Mammary epithelial cell (primary cell): ENCODE measurements at regions not wholly inside any gene's neighbourhood (a gene's known extent, or its start where the extent isn't known, plus 50 kb on each side); places are given as distances from the start of the nearest gene placed in this dataset.

ENCODE experiments used
- EZH2 ChIP-seq: IDR thresholded peaks from 2 replicates; pipeline ENCODE4 v1.6.1; 2012; ENCODE audit warnings: low read length, inconsistent platforms, borderline replicate concordance
- TF ChIP-seq, protein P1 (sequence below), 2 donors: IDR thresholded peaks in 1 of 2; conservative IDR thresholded peaks in 1 of 2; 2 replicates each; pipeline ENCODE4 v1.5.1; 2011 to 2012; ENCODE audit warnings: inconsistent platforms in 2 of 2, low read length in 2 of 2, mild to moderate bottlenecking in 2 of 2, control low read depth in 1 of 2, low read depth in 1 of 2; ENCODE audit not compliant: insufficient read depth in 1 of 2; ENCODE audit errors: extremely low read depth in 1 of 2

- TF ChIP-seq, protein P1, sequence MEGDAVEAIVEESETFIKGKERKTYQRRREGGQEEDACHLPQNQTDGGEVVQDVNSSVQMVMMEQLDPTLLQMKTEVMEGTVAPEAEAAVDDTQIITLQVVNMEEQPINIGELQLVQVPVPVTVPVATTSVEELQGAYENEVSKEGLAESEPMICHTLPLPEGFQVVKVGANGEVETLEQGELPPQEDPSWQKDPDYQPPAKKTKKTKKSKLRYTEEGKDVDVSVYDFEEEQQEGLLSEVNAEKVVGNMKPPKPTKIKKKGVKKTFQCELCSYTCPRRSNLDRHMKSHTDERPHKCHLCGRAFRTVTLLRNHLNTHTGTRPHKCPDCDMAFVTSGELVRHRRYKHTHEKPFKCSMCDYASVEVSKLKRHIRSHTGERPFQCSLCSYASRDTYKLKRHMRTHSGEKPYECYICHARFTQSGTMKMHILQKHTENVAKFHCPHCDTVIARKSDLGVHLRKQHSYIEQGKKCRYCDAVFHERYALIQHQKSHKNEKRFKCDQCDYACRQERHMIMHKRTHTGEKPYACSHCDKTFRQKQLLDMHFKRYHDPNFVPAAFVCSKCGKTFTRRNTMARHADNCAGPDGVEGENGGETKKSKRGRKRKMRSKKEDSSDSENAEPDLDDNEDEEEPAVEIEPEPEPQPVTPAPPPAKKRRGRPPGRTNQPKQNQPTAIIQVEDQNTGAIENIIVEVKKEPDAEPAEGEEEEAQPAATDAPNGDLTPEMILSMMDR (conservative IDR thresholded peaks at IDR 0.05 in 1 of 2, IDR thresholded peaks at IDR 0.05 in 1 of 2; ENCODE audit: extremely low read depth in 1 of 2, insufficient read depth in 1 of 2, low read depth in 1 of 2, low read length in 2 of 2) = no peak
- no peak for TF ChIP-seq EZH2
Observed at GRCh38 chr5:74431290-74431669, 209.2 kb downstream of the ENC1 start.
